GM12878 (cell line): ENCODE measurements at regions not wholly inside any gene's neighbourhood (a gene's known extent, or its start where the extent isn't known, plus 50 kb on each side); places are given as distances from the start of the nearest gene placed in this dataset.

Experiments used
- ATAC-seq: fragments of 200-7000 bp; cut with Tn5 transposase; 3 replicates; pipeline ENCODE4 v1.9.1; 2020; ENCODE audit warnings: mild to moderate bottlenecking, moderate library complexity
- BruUV-seq: library from RNA; stranded (reverse); fragments of 400-500 nt; replicated peaks from 2 replicates; lab custom pipeline; 2021; lab: Mats Ljungman, UMichigan
- CTCF ChIA-PET: fragments of 300-600 bp; sonication (Branson Sonifier 250); formaldehyde crosslinking; extraction: SDS; loops from one replicate; lab custom pipeline; 2021; ENCODE audit warnings: inconsistent platforms; lab: Yijun Ruan, JAX
- POLR2A ChIA-PET: fragments of 350-600 bp; formaldehyde crosslinking; extraction: SDS; loops from one replicate; lab custom pipeline; 2021; ENCODE audit warnings: inconsistent platforms; lab: Charles Lee
- RAD21 ChIA-PET: fragments of 300-600 bp; sonication (Branson Sonifier 250); formaldehyde crosslinking; loops from one replicate; lab custom pipeline; 2023; ENCODE audit warnings: antibody characterized with exemption; ENCODE audit not compliant: unreplicated experiment; lab: Charles Lee
- SMC1A ChIA-PET: fragments of 300-600 bp; sonication (Branson Sonifier 250); formaldehyde crosslinking; loops from one replicate; lab custom pipeline; 2023; ENCODE audit not compliant: unreplicated experiment, uncharacterized antibody; lab: Charles Lee
- DNase-seq: peaks from one replicate; pipeline ENCODE4 v3.0.0-alpha.2; 2011; ENCODE audit warnings: low read depth, low spot score
- FAIRE-seq: peaks from 3 replicates; lab custom pipeline; 2011; peaks lifted over from hg19 to GRCh38; lab: Jason Lieb, UNC
- H2AFZ ChIP-seq: 2 replicates; pipeline ENCODE4 v1.6.0; 2011; ENCODE audit warnings: low read depth, low read length, control low read depth; ENCODE audit not compliant: control insufficient read depth
- H3K27ac ChIP-seq: 2 replicates; pipeline ENCODE4 v1.5.1; 2011; ENCODE audit warnings: control low read depth; ENCODE audit not compliant: control insufficient read depth, insufficient read depth
- H3K27me3 ChIP-seq, 2 experiments: replicated peaks in 1 of 2; 2 replicates each; pipeline versions ENCODE4 v1.6.0 to v1.6.1; 2011; ENCODE audit warnings: low read length in 1 of 2; ENCODE audit not compliant: control insufficient read depth in 2 of 2, insufficient read depth in 2 of 2
- H3K36me3 ChIP-seq, 2 experiments: 2 replicates each; pipeline ENCODE4 v1.5.1; 2011; ENCODE audit warnings: low read length in 1 of 2; ENCODE audit not compliant: control insufficient read depth in 2 of 2, insufficient read depth in 2 of 2
- H3K4me1 ChIP-seq: 2 replicates; pipeline ENCODE4 v1.6.1; 2011; ENCODE audit warnings: mild to moderate bottlenecking, low read length, moderate library complexity, mixed read lengths; ENCODE audit not compliant: control insufficient read depth, insufficient read depth
- H3K4me2 ChIP-seq: 2 replicates; pipeline ENCODE4 v1.6.0; 2011; ENCODE audit warnings: control low read depth; ENCODE audit not compliant: control insufficient read depth, insufficient read depth
- H3K4me3 ChIP-seq: fragments of 200-600 bp; sonication (generic); 2 replicates; pipeline ENCODE4 v1.5.1; 2016
- H3K79me2 ChIP-seq: 2 replicates; pipeline ENCODE4 v1.6.0; 2011; ENCODE audit warnings: low read length; ENCODE audit not compliant: control insufficient read depth, insufficient read depth
- H3K9ac ChIP-seq: 2 replicates; pipeline ENCODE4 v1.8.0; 2011; ENCODE audit warnings: low read length, control low read depth, mixed read lengths; ENCODE audit not compliant: control insufficient read depth, insufficient read depth
- H3K9me3 ChIP-seq: replicated peaks from 3 replicates; pipeline ENCODE4 v1.5.1; 2011; ENCODE audit warnings: mild to moderate bottlenecking, low read length; ENCODE audit not compliant: control insufficient read depth, insufficient read depth
- H4K20me1 ChIP-seq: 2 replicates; pipeline ENCODE4 v1.6.0; 2011; ENCODE audit not compliant: control insufficient read depth, insufficient read depth
- CHD4 ChIP-seq: fragments of 200-600 bp; sonication (generic); IDR thresholded peaks from 2 replicates; pipeline ENCODE4 v1.6.1; 2016; ENCODE audit warnings: mild to moderate bottlenecking
- CUX1 ChIP-seq: IDR thresholded peaks from 2 replicates; pipeline ENCODE4 v1.6.1; 2012; ENCODE audit warnings: improper control_type of control experiment, low read depth, low read length; ENCODE audit not compliant: insufficient replicate concordance
- EP300 ChIP-seq, 2 experiments: fragments of 150-350 bp in 1 of 2; IDR thresholded peaks; 2 replicates each; pipeline ENCODE4 v1.6.1; 2011 to 2012; ENCODE audit warnings: low read depth in 2 of 2, low read length in 2 of 2, borderline replicate concordance in 1 of 2, improper control_type of control experiment in 1 of 2, inconsistent platforms in 1 of 2; ENCODE audit not compliant: control insufficient read depth in 1 of 2
- FOS ChIP-seq: IDR thresholded peaks from 3 replicates; pipeline ENCODE4 v1.6.1; 2011; ENCODE audit warnings: borderline replicate concordance; ENCODE audit not compliant: insufficient read length; ENCODE audit errors: extremely low read depth
- HDGF ChIP-seq: fragments of 450-650 bp; IDR thresholded peaks from 2 replicates; pipeline ENCODE4 v1.6.1; 2016; ENCODE audit warnings: antibody characterized with exemption
- IRF3 ChIP-seq: fragments of 450-650 bp; IDR thresholded peaks from 2 replicates; pipeline ENCODE4 v1.6.1; 2014; ENCODE audit warnings: mild to moderate bottlenecking
- IRF4 ChIP-seq: IDR thresholded peaks from 2 replicates; pipeline ENCODE4 v1.6.1; 2011; ENCODE audit warnings: low read depth, low read length
- MTA3 ChIP-seq: IDR thresholded peaks from 2 replicates; pipeline ENCODE4 v1.6.1; 2012; ENCODE audit warnings: low read length, inconsistent platforms, borderline replicate concordance
- MXI1 ChIP-seq: fragments of 150-350 bp; IDR thresholded peaks from 2 replicates; pipeline ENCODE4 v1.6.1; 2011; ENCODE audit warnings: low read depth, mild to moderate bottlenecking, inconsistent platforms, low read length, improper control_type of control experiment
- NFIC ChIP-seq: IDR thresholded peaks from 2 replicates; pipeline ENCODE4 v1.6.1; 2012; ENCODE audit warnings: low read depth, mild to moderate bottlenecking, inconsistent platforms, low read length, moderate library complexity
- POU2F2 ChIP-seq: IDR thresholded peaks from 3 replicates; pipeline ENCODE4 v1.6.1; 2011; ENCODE audit warnings: low read depth, mild to moderate bottlenecking, low read length, borderline replicate concordance
- RAD21 ChIP-seq: IDR thresholded peaks from 2 replicates; pipeline ENCODE4 v1.6.1; 2011; ENCODE audit warnings: mild to moderate bottlenecking, low read depth, low read length, moderate library complexity; ENCODE audit not compliant: insufficient read depth
- SREBF1 ChIP-seq: IDR thresholded peaks from 2 replicates; pipeline ENCODE4 v1.6.1; 2012; ENCODE audit warnings: mild to moderate bottlenecking, low read length
- SRF ChIP-seq, 2 experiments: IDR thresholded peaks; 2 replicates each; pipeline ENCODE4 v1.6.1; 2011; ENCODE audit warnings: low read depth in 2 of 2, low read length in 2 of 2, mild to moderate bottlenecking in 1 of 2, moderate library complexity in 1 of 2
- STAT3 ChIP-seq: IDR thresholded peaks from 2 replicates; pipeline ENCODE4 v1.6.1; 2011; ENCODE audit warnings: low read depth, low read length, improper control_type of control experiment
- SUZ12 ChIP-seq: fragments of 200-600 bp; sonication (generic); IDR thresholded peaks from one replicate; pipeline ENCODE4 v1.6.1; 2018; ENCODE audit warnings: antibody characterized with exemption, mild to moderate bottlenecking; ENCODE audit not compliant: unreplicated experiment
- WGBS: methylation state at CpG from one replicate; pipeline ENCODE4 v1.1.6; 2016; ENCODE audit warnings: low lambda C conversion rate; ENCODE audit not compliant: insufficient replicate concordance, insufficient coverage; ENCODE audit errors: missing lambda C conversion rate; 5-methylcytosine and 5-hydroxymethylcytosine counted together
- in situ Hi-C: fragments of 300-500 bp; cut with MboI; formaldehyde crosslinking; loops from 9 replicates; pipeline ENCODE4 v1.14.3; 2018; ENCODE audit warnings: mixed read lengths
- intact Hi-C: fragments of 100-400 bp; cut with micrococcal nuclease; formaldehyde crosslinking; loops from one replicate; pipeline ENCODE4 v1.14.2; 2022; ENCODE audit not compliant: unreplicated experiment
- TF ChIP-seq, protein P1 (sequence below): IDR thresholded peaks from 2 replicates; pipeline ENCODE4 v1.6.1; 2012; ENCODE audit warnings: low read depth, low read length, improper control_type of control experiment

- peak; percentile 76 for DNase-seq
- no peak for TF ChIP-seq STAT3
- TF ChIP-seq MXI1 = no peak
- no peak for TF ChIP-seq FOS
- TF ChIP-seq SUZ12 = no peak
- TF ChIP-seq, protein P1, sequence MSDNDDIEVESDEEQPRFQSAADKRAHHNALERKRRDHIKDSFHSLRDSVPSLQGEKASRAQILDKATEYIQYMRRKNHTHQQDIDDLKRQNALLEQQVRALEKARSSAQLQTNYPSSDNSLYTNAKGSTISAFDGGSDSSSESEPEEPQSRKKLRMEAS = no peak
- TF ChIP-seq IRF4 = no peak
- no peak for TF ChIP-seq SREBF1
- no peak for TF ChIP-seq CUX1
- TF ChIP-seq NFIC = peak; percentile 70
- TF ChIP-seq IRF3 = no peak
- no peak for TF ChIP-seq POU2F2
- no peak for TF ChIP-seq HDGF
- TF ChIP-seq MTA3 = no peak
- TF ChIP-seq EP300 (IDR thresholded peaks at IDR 0.05; ENCODE audit: borderline replicate concordance in 1 of 2, control insufficient read depth in 1 of 2, low read depth in 2 of 2, low read length in 2 of 2) = peak in 1 of 2 experiments; percentile 27; a peak in 1 of 4 replicates
- 0 out of 4 replicates have a peak, but pooled peaks have one; percentile 8 to 45 for TF ChIP-seq SRF (IDR thresholded peaks at IDR 0.05; ENCODE audit: low read depth in 2 of 2, low read length in 2 of 2)
- TF ChIP-seq RAD21 = no peak
- TF ChIP-seq CHD4 = no peak
Observed at GRCh38 chr9:26746357-26747072, 146.1 kb downstream of the CAAP1 start.

More at GRCh38 chr9:26746357-26747072, 146.1 kb downstream of the CAAP1 start:
- Histone ChIP-seq H3K79me2 (no peaks in the 10 kb centered on the region), H4K20me1 (no peaks in the 10 kb centered on the region), H2AFZ (peak overlapping the region; percentile 39), H3K4me1 (peaks cover 21% of the 10 kb centered on the region), H3K9ac (no peak overlapping the region), H3K4me2 (peak overlapping the region; percentile 68), H3K27me3 (no peaks in the 10 kb centered on the region; a peak in 1 of 4 replicates), H3K9me3 (peaks cover 9% of the 10 kb centered on the region), H3K4me3 (no peak overlapping the region), H3K36me3 (no peaks in the 10 kb centered on the region), H3K27ac (peak overlapping the region; percentile 69)
- POLR2A ChIA-PET = interaction anchor here (0.5 to 0.6 kb wide), 2 partner anchors 20 to 215 kb away, joined by 3 to 5 read pairs; no protein-coding TSS in a partner anchor
- FAIRE-seq (peak; percentile 82), ATAC-seq (peak; percentile 88)
- CTCF ChIA-PET = interaction anchor here (0.7 to 4.7 kb wide), 16 partner anchors 11 to 530 kb away, joined by 3 to 41 read pairs (median 4); partner anchors contain the start of gene CAAP1
- no TSS peak for BruUV-seq
- RAD21 ChIA-PET = interaction anchor here (0.6 to 2.6 kb wide), 8 partner anchors 8 to 792 kb away, joined by 3 to 27 read pairs (median 4); partner anchors contain the start of gene IFT74
- intact Hi-C loops (loop anchor here (10.0 kb wide), 2 partner anchors 198 to 228 kb away; partner anchors contain the start of gene PLAA), in situ Hi-C loops (loop anchor here (5.0 to 10.0 kb wide), 2 partner anchors 106 to 528 kb away; no protein-coding TSS in a partner anchor)
- SMC1A ChIA-PET = interaction anchor here (0.8 to 3.0 kb wide), 13 partner anchors 11 to 834 kb away, joined by 3 to 13 read pairs (median 4); partner anchors contain the start of genes CAAP1 and IFT74
- 3% methylated on average over 4 of the region's 4 CpGs for WGBS
